Erythroblast (primary cell): ENCODE measurements at regions not wholly inside any gene's neighbourhood (a gene's known extent, or its start where the extent isn't known, plus 50 kb on each side); places are given as distances from the start of the nearest gene placed in this dataset.

Experiments used
- GATA1 ChIP-seq: IDR thresholded peaks from 2 replicates; pipeline ENCODE4 v1.6.1; 2011; ENCODE audit warnings: low read depth, mild to moderate bottlenecking, control low read depth, low read length, moderate library complexity
- POLR2A ChIP-seq: IDR thresholded peaks from 2 replicates; pipeline ENCODE4 v1.6.1; 2011; ENCODE audit warnings: mild to moderate bottlenecking, low read length

GRCh38 chr11:97614606-97615005 is 1224.8 kb downstream of the JRKL start:
- TF ChIP-seq POLR2A (no peak), GATA1 (no peak)
